GM23248 (cell line): ENCODE measurements at regions not wholly inside any gene's neighbourhood (a gene's known extent, or its start where the extent isn't known, plus 50 kb on each side); places are given as distances from the start of the nearest gene placed in this dataset.

ENCODE experiments used
- EZH2 ChIP-seq: fragments of 200-600 bp; sonication (generic); IDR thresholded peaks from 2 replicates; pipeline ENCODE4 v1.6.1; 2018; ENCODE audit warnings: antibody characterized with exemption, mild to moderate bottlenecking; ENCODE audit not compliant: insufficient read depth, poor library complexity, severe bottlenecking
- EZH2phosphoT487 ChIP-seq: fragments of 200-600 bp; sonication (generic); IDR thresholded peaks from 2 replicates; pipeline ENCODE4 v1.6.1; 2018; ENCODE audit warnings: antibody characterized with exemption, moderate library complexity, mild to moderate bottlenecking, low read depth; ENCODE audit not compliant: insufficient read depth

DNA sequence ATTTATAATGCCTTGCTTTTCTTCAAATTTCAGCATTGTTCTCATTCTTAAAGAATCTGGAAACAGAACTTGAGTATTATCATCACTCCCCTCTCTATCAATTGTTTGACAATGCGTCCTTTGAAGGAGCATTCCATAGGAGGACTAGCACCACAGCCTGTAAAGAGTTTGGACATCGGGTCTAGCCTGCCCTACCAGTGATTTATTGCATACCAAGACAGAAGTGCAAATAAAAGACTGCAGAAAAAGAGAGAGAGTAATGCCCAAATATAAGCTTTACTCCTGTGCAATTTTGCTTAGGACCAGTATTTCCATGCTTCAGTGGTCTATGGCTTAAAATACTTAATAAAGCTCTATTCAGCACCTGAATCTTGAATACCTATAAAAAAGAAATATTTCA is 55.4 kb upstream of the MAP2 start:
- TF ChIP-seq EZH2 (no peak), EZH2phosphoT487 (no peak)
